Fibroblast of upper back skin (primary cell): ENCODE measurements at regions not wholly inside any gene's neighbourhood (a gene's known extent, or its start where the extent isn't known, plus 50 kb on each side); places are given as distances from the start of the nearest gene placed in this dataset.
"Not testable (repeated sequence)": the region's sequence is repeated elsewhere in the genome, so short reads cannot be mapped to it uniquely, and the experiment has no call there.

ENCODE experiments used
- DNase-seq: peaks from one replicate; pipeline ENCODE4 v3.0.0-alpha.2; 2013

DNA sequence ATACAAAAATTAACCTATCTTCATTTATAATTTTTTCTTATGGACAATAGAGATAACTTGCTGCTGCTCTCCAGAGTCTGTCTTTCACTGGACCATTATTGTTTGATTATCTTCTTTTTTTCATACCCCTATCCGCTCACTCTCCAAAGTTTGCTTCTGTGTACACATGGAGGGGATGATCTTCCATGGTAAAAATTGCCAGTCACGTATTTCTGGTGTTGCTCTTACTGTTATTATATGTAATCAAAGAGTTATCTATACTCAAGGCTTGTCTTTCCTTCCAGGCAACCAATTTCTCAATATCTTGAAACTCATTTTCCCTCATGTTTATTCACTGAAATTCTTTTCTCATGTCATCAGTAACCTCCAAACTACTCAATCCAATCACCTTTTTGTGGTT lies 817.8 kb upstream of the NECTIN3 start:
- DNase-seq, result no peak

DNA sequence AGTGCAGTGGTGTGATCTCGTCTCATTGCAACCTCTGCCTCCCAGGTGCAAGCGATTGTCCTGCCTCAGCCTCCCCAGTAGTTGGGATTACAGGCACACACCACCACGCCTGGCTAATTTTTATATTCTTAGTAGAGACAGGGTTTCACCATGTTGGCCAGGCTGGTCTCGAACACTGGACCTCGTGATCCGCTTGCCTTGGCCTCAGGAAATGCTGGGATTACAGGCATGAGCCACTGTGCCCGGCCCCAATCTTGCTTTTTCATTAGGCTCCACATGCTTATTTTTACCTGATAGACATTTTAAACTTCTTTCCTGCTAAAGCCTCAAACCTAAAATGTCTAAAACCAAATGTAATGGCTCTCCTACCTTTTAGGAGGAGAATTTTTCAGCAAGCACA lies 817.0 kb upstream of the NECTIN3 start:
- DNase-seq, result no peak

DNA sequence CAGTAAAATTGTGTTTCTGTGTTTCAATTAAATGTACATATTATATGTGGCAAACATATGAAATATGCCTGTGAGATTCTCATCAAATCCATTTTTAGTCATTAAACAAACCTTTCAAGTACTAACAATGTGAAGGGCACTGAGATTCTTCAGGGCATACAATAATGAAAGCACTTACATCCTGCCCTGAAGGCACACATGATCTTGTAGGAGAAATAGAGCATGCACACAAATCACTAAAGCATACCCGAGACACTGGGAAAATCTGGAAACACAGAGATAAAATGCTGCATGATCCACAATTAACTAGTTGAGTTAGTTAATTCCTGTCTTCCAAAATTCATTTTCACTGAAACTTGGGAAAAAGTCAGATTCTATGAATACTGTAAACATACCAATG lies 810.5 kb upstream of the NECTIN3 start:
- DNase-seq, result no peak

DNA sequence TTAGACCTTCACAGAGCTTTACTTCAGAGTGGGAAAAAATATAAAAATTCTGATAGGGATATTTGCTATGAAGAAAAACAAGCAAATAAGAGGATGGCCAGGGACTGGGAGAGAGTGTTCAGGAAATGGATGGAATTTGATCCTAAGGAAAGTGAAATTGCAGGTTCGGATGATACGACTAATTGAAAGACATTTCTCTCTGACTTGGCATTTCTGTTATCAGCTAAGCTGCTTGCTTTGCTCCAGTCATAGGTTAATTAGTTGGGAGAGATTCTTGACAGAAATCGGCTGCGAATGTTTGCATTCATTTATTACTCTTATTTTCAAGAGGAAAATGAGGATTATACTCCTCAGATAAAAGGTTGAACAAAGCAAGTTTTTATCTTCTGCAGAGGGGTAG lies 808.7 kb upstream of the NECTIN3 start:
- DNase-seq, result no peak

DNA sequence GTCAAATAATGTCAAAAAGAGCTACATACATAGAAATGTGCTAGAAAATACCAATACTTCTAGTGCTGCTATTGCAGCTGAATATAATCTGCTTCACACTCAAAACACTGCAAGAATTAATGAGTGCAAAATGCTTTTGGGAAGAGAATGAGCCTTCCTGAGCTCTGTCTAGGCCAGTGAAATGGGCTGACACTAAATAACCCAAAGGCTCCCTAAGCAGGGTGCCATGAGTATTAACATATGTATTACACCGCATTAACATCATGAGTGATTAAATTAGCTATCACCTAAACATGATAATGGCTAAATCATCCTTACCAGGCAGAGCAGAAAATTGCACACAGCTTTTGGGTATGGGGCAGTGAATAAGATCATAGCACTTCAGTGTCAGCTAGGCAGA lies 806.3 kb upstream of the NECTIN3 start:
- no peak for DNase-seq

DNA sequence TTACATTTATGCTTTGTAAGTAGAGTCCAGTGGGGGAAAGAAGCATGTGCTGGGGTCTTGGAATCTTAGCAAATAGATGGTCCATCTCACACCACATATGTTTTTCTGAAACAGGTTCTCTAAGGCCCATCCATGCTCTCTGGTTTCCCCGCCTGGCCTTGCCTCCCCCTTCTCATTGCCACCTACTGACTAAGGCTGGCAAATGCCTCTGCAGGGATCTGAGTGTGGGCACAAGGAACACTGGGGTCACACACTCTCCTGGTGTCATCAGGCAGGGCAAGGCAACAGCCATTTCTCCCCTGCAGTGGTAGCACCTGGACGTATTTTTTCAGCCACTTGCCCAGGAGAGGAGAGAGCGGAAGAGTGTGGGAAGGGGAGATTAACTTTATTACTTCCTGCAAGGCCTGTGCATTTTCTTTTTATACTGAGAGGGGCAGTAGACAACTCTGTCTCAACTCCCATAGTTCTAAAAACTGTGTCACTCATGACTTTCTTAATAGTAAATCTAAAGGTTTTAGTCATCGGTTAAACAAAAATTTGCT lies 804.2 kb upstream of the NECTIN3 start:
- DNase-seq, result no peak

DNA sequence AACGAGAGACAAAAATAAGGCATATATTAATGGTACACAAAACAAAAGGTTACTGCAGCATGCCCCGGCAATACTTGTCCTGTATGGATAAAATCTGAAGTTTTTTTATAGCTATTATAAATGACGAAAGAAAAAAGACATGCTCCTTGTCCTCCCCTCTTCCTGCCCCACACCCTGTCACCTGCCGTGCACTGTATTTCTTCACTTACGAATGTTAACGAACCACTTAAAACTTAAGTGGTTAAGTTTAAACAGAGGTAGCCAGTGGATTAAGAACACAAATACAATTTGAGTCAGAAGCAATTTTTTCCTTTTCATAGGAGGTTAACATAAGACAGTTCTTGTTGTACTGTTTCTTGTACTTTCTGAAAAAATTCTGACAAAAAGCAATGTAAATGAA lies 799.1 kb upstream of the NECTIN3 start:
- DNase-seq, result no peak

DNA sequence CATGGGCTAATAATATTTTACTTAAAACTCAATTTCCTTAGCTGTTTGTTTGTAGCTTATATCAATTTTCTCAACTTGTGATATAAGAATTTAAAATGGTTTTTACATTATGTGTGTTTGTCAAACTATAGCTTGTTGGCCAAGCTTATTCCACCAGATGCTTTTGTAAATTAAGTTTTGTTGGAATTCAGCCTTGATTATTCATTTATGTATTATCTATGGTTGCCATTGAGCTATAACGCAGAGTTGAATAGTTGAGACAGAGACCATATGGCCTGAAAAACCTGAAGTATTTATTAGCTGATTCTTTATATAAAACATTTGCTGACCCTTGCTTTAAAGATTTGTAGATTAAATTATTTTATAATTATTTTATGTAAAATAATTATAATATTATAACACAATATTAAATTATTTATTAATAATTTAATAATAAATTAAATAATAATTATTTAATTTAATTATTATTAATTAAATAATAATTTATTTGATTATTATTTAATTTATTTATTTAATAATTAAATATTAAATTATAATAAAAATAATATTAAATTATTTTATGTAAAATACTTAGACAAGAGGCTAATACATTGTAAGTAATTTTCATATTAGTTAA lies 779.6 kb upstream of the NECTIN3 start:
- no peak for DNase-seq

DNA sequence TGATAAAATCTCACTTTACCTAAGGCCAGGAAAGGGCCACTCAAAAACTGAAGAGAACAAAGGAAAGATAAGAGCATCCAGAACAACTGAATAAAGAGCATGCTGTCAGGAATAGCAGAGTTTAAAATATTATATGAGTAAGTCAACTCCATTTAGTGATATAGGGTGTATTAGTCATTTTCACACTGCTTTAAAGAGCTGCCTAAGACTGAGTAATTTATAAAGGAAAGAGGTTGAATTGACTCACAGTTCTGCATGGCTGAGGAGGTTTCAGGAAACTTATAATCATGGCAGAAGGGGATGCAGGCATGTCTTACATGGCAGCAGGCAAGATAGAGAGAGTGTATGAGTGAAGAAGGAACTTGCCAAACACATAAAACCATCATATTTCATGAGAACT lies 778.0 kb upstream of the NECTIN3 start:
- no peak for DNase-seq

DNA sequence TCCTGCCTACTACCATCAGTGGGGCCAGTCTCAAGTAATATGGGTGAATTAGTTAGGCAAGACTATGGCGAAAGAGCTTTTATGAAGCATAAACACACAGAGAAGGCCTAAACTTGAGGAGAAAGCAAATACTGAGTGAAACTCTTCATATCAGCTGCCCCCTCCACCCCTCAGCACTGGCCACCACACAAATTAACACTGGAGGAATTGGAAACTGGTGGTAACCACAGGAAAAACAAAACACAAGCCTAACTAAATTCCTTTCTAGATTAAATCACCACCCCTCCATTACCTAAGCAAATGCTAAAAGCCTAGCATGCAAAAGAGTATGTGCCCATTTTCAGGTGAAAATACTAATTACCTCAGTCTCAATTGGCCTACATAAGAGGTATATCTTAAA lies 774.7 kb upstream of the NECTIN3 start:
- no peak for DNase-seq

DNA sequence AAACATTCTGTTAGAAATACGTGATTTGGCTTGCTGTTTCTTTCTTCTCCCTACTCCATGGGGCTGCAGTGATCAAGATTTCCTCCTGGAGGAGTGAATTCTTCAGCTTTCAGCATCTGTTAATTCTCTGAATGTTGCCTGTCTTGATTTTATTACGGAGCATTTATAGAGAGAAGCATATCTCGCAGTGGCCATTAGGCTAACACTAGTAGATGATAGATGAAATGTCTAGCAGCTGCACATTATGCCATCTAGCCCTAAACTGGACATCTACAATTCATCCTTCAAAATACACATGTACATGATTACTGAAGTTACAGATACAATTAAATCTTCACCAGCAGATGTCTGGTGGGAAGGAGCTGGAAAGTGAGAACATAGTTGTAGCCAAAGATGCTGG lies 769.8 kb upstream of the NECTIN3 start:
- no peak for DNase-seq

DNA sequence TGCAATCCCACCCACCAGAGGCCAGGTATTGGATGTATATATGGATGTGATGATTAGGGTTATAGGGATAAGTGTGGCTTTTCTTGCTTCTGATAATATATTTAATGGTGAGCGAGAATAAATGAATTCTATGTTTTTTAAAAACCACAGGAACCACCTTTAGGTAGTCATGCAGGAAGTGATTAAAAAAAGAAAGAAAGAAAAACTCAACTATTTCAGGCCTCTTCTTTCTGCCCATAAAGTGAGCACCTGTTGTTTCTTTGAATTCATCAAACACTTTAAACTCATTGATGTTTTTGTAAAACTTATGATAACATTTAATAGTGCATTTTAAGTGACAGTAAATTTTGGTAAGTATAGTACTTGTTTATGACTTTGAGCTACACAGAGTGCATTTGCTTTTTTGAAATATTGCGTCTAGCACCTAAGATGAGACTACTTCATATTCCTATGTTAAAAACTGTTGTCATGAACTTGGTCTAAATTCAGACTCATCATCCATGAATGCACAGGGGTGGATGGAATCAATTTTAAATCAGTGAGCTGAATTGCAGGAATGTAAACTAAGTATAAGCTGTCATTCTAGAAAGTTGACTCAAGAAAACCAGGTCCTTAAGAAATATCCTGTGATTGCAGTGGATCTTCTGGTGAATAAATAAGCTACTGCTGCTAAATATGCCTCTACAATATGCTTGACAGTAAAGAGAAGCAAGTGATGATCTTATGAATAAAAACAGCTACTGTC lies 764.4 kb upstream of the NECTIN3 start:
- DNase-seq, result peak; percentile 78

DNA sequence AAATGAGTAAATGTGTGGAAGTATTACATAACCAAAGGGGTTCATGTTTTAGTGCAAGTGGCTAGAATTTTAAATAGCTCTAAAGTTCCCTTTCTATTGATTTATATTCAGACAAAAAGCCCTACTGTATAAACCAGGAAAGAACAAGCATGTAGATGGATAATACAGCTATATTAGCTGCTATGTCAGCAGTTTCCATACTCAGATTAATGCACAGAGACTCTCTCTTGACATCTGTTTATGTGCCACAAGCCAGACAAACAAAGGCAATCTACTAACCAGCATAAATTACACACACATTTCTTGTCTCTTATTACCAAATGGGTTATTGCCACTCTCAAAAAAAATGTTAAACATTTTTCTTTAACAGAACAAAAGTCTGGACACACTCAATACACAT lies 760.1 kb upstream of the NECTIN3 start:
- peak; percentile 28 for DNase-seq

DNA sequence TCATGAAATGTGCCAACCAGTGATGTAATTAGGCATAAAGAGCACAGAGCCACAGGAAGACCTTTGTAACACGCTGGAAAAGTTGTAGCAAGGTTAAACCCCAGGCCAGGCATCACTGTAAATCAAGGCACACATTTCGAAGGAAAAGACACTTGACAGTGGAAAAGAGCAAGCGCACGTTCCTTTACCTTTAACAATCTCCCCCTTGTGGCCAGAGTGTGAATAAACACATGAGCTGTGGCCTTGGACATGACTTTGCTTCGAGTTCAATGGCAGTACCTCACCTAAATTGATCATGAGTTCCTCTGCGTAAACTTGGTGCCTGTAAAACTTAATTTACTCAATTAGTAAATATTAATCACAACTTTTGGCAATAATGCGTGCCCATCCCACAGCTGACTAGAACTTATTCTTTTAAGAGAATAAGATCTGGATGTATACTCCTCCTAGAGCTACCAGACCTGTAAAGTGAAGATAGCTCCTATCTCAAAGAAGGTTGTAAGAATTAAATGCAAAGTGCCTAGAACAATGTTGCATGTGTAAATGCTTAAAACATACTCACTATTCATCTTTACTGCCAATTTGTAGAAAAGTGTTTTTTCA lies 757.0 kb upstream of the NECTIN3 start:
- peak; percentile 59 for DNase-seq

DNA sequence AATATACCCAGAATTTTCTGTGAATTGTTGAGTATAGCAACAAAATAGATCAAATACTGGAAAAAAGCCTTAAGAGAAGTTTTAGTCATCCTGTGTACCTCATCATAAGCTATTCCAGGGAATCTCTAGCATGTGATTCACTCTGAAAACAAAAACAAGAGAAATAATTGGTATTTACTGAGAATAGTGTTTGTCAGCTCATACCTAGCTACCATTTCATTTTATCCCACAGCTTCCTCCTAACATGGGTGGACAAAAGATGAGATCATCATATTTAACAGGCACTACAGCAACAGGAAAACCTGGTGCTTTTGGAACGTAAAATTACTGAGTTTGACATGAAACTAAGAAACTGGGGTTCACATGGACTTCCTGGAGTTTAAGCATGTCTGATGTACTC lies 753.5 kb upstream of the NECTIN3 start:
- DNase-seq, result no peak

DNA sequence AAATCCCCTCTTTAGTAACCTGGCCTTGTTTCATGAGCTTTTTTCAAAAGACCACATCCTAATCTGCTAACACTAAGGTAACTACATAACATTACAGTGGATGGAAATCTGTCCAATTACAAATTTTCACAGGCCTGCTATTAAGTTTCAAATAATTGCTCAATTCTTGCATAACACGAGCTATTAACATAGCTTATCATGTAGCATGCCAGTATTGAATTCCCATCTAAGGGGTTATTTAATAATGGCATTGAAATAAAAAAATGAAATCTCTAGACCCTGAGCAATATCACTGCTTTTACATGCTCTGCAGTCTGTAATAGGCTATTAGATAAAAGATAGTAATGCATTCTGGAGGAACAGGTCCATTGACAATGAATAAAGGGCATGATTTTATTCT lies 748.3 kb upstream of the NECTIN3 start:
- no peak for DNase-seq

DNA sequence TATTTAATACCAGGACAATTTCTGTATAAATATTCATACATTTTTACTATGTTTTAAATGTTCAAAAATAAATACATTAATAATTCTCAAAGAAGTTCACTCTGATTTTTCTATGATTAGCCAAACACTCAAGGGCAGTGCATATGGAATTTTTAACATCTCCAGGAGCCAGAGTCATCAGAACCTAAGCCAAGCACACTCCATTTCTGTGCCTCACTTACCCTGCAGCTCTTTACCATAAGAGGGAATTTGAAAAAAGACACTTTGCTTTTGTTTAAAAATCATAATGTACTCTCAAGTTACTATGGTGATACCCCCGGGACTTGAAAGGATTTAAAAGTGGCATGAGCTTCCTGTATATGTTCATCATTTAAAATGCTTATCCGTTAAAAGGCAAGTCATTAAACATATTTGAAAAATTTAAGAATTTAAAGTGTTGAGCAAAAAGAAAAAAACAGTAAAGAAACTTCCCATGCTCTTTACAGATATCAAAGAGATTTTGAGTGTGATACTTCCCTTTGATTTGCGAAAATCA lies 747.4 kb upstream of the NECTIN3 start:
- DNase-seq, result no peak

DNA sequence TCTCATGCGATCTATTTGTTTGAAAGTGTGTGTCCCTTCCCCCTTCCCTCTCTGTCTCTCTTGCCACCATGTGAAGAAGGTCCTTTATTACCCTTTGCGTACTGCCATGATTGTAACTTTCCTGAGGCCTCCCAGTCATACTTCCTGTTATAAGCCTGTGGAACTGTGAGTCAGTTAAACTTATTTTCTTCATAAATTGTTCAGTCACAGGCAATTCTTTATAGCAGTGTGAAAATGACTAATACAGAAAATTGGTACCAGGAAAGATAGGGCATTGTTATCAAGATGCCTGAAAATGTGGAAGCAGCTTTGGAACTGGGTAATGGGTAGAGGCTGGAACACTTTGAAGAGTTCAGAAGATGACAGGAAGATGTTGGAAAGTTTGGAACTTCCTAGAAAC lies 743.7 kb upstream of the NECTIN3 start:
- no peak for DNase-seq

DNA sequence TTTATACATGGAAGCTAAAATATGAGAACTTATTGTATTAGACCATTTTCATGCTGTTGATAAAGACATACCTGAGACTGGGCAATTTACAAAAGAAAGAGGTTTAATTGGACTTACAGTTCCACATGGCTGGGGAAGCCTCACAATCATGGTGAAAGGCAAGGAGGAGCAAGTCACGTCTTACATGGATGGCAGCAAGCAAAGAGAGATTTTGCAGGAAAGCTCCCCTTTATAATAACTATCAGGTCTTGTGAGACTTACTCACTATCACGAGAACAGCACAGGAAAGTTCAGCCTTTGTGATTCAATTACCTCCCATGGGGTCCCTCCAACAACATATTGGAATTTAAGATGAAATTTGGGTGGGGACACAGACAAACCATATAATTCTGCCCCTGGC lies 740.1 kb upstream of the NECTIN3 start:
- DNase-seq, result not testable (repeated sequence)

DNA sequence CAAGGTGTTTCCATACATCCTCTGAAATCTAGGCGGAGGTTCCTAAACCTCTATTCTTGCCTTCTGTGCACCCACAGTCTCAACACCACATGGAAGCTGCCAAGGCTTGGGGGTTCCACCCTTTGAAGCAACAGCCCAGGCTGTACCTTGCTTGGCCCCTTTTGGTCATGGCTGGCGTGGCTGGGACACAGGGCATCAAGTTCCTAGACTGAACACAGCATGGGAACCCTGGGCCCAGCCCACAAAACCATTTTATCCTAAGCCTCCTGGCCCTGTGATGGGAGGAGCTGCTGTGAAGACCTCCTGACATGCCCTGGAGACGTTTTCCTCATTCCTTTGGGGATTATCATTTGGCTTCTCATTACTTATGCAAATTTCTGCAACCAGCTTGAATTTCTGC lies 739.0 kb upstream of the NECTIN3 start:
- no peak for DNase-seq

DNA sequence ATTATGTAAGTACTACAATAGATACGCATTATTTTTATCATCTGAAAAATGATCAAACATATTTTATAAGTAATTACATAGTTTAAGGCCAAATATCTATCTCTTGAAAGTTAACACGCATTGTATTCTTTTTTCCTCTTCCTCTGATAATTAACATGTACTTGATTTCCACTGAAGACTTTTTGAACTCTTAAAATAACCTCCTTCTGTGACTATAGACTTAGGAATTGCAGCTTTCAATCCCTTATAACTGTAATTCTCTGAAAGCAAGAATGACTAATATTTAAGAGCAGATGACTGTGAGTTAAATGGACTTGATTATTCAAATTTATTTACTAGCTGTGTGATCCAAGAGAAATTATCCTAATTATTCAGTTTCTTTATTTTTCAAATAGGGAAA lies 730.6 kb upstream of the NECTIN3 start:
- peak; percentile 50 for DNase-seq

DNA sequence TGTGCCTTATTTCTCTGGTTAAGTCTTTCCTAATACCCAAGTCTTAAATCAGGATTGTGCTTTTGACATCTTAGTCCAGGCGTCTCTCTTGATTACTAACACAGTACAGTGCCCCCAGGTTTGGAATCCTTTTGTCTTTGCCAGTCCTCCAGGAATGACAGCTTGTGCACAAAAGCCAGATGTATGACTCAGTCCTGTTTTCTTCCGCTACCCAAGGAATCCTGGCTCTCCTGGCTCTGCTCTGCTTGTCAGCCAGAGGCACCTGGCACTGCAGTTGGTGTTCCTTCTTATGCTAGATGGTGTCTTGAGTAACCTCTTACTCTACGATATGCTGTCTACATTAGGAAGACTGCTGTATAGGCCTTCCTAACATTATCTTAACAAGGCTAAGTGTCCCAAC lies 728.2 kb upstream of the NECTIN3 start:
- peak; percentile 37 for DNase-seq

DNA sequence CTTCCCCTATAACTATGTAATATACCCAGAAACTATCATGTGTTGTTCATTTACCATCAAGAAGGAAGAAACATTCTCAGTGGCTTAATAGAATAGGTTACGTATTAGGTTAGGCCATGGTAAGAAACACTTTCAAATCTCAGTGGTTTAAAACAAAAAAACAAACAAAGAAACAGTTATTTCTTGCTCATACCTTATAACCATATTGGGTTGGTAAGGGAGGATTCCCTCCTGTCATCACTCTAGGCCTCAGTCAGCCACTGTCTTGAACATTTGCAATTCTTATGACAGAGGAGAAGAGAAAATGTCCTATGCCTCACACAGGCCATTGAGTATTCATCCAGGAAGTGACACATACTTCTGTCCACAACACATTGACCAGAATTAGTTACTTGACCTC lies 727.7 kb upstream of the NECTIN3 start:
- peak; percentile 22 for DNase-seq

DNA sequence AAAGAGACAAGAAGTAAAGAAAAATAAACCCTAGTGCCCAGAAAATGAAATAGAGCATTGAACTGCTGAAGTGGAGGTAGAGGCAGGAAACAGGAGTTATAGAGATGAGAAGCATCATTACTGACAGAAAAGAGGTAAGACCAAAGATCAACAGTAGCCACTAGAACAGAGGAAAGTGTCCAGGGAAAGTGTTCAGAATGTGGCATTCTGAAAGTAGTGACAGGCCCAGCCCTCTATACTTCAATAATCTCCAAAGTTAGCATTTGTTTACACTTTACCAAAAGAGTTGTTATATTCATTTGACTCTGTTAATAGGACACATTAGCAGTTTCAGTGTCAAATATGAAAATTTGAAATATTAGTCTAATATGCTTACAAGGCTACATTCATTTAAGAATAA lies 727.1 kb upstream of the NECTIN3 start:
- DNase-seq, result no peak
